Nephron progenitor cell (in vitro differentiated cells): ENCODE measurements at regions not wholly inside any gene's neighbourhood (a gene's known extent, or its start where the extent isn't known, plus 50 kb on each side); places are given as distances from the start of the nearest gene placed in this dataset.
"Not testable (repeated sequence)": the region's sequence is repeated elsewhere in the genome, so short reads cannot be mapped to it uniquely, and the experiment has no call there.

Experiments
- DNase-seq: peaks from one replicate; pipeline ENCODE4 v3.0.0; 2021
- H3K27ac Mint-ChIP-seq: 2 replicates; pipeline ENCODE4 v1.8.0; 2021; ENCODE audit warnings: mild to moderate bottlenecking, moderate library complexity, mixed read lengths
- H3K27me3 Mint-ChIP-seq: 2 replicates; pipeline ENCODE4 v1.8.0; 2021; ENCODE audit warnings: mild to moderate bottlenecking, low read depth, mixed read lengths; ENCODE audit not compliant: poor library complexity
- H3K36me3 Mint-ChIP-seq: 2 replicates; pipeline ENCODE4 v1.8.0; 2021; ENCODE audit warnings: low read depth, mixed read lengths
- H3K4me1 Mint-ChIP-seq: 2 replicates; pipeline ENCODE4 v1.8.0; 2021; ENCODE audit warnings: mixed read lengths
- H3K4me3 Mint-ChIP-seq: 2 replicates; pipeline ENCODE4 v1.8.0; 2021; ENCODE audit warnings: mild to moderate bottlenecking, moderate library complexity, mixed read lengths
- H3K9me3 Mint-ChIP-seq: 2 replicates; pipeline ENCODE4 v1.8.0; 2021; ENCODE audit warnings: mild to moderate bottlenecking, moderate library complexity, mixed read lengths
- TF ChIP-seq, protein P1 (sequence below): fragments of 200-600 bp; sonication (generic); IDR thresholded peaks from 2 replicates; pipeline ENCODE4 v1.5.0; 2021; ENCODE audit warnings: antibody characterized with exemption

DNA sequence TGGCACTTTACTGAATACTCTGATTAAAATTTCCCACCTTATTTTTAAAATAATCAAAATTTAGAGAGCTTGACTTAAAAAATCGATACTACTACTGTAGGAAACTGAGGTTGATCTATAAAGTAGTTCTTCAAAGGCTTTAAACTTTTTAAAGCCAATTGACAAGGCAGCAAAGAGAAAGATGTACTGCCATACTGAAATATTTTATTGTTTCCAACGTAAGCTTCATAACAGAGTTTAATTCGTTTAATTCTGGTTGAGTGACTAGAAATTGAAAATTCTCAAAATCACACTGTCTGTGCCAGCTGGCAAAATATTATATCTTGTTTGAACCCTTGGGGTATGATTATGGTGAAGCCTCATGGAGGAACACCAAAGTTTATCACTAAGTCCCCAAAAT is 207.6 kb downstream of the UNC5CL start:
- Mint-ChIP-seq H3K27me3 (peaks cover 13% of the 10 kb centered on the region), H3K9me3 (no peaks in the 10 kb centered on the region), H3K36me3 (no peaks in the 10 kb centered on the region), H3K4me3 (no peak overlapping the region), H3K4me1 (no peaks in the 10 kb centered on the region), H3K27ac (no peak overlapping the region)
- DNase-seq, result no peak
- TF ChIP-seq, protein P1, sequence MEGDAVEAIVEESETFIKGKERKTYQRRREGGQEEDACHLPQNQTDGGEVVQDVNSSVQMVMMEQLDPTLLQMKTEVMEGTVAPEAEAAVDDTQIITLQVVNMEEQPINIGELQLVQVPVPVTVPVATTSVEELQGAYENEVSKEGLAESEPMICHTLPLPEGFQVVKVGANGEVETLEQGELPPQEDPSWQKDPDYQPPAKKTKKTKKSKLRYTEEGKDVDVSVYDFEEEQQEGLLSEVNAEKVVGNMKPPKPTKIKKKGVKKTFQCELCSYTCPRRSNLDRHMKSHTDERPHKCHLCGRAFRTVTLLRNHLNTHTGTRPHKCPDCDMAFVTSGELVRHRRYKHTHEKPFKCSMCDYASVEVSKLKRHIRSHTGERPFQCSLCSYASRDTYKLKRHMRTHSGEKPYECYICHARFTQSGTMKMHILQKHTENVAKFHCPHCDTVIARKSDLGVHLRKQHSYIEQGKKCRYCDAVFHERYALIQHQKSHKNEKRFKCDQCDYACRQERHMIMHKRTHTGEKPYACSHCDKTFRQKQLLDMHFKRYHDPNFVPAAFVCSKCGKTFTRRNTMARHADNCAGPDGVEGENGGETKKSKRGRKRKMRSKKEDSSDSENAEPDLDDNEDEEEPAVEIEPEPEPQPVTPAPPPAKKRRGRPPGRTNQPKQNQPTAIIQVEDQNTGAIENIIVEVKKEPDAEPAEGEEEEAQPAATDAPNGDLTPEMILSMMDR, result no peak

DNA sequence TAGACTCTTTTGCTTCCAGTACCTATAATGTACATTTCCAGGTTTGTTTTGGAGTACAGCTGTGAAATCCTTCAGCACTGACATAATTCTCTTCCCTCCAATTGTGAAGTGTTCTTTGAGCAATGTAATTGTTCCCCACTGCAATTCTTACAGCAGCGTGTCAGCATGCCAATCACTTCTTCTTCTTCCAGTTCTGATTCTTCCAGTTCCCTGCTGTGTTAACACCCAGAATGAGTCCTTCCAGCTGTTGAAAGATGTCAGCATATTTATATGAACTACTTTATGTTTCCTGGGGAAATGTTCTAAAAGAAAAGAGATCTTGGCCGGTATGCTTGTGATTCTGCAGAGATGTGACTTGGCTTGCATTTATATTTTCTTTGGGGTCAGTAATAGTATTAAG is 213.9 kb downstream of the UNC5CL start:
- H3K4me1 Mint-ChIP-seq, result no peaks in the 10 kb centered on the region
- H3K27ac Mint-ChIP-seq, result no peak overlapping the region

DNA sequence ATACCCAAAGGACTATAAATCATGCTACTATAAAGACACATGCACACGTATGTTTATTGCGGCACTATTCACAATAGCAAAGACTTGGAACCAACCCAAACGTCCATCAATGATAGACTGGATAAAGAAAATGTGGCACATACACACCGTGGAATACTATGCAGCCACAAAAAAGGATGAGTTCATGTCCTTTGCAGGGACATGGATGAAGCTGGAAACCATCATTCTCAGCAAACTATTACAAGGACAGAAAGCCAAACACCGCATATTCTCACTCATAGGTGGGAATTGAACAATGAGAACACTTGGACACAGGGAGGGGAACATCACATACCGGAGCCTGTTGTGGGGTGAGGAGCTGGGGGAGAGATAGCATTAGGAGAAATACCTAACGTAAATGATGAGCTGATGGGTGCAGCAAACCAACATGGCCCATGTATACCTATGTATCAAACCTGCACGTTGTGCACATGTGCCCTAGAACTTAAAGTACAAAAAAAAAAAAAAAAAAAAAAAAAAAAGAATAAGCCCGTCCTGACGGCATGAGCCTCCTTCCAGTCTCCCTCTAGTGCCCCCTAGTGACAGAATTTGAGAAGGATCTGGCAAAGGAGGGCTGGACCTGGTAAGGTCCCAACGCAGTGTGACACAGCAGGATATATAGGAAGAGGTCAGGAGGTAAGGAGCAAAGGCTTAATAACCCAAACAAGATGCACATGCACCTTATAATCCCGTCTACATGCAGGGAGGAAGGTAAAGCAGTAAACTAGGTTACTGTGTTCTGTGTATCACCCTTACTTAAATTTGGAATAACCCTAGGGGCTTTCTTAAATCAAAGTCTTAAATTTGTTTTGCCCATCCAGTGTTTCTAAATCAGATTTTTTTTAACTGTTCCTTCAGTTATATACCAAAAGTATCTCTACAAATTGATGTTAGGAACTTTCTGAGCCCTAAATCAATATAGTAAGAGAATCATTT is 214.8 kb downstream of the UNC5CL start:
- H3K4me3 Mint-ChIP-seq, H3K27ac Mint-ChIP-seq, H3K9me3 Mint-ChIP-seq, H3K4me1 Mint-ChIP-seq, H3K36me3 Mint-ChIP-seq, H3K27me3 Mint-ChIP-seq: not testable (repeated sequence)
- TF ChIP-seq, protein P1, result peak; percentile 72
- DNase-seq, result peak; percentile 61

More for the DNA sequence above, 213.9 kb downstream of the UNC5CL start:
- Mint-ChIP-seq H3K27me3 (peaks cover 5% of the 10 kb centered on the region), H3K4me3 (no peak overlapping the region), H3K9me3 (no peaks in the 10 kb centered on the region), H3K36me3 (no peaks in the 10 kb centered on the region)
- TF ChIP-seq, protein P1, result no peak
- no peak for DNase-seq

DNA sequence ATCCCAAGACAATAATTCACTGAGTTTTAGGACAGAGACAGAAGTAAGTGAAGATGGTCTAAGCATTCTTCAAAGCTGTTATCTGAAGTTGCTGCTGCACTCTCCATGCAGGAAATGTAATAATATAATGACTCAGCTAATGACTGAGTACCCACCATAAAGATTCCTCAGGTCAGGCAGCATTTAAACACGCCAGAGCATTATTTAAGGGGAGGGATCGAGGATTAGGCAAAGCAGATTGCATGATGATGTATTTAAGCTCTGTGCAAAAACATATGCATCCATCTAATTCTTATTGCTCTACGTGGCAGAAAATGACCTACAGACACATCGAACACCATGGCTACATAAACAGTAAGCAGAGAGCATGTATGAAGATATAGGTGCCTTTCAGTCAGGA is 216.4 kb downstream of the UNC5CL start:
- Mint-ChIP-seq H3K36me3 (no peaks in the 10 kb centered on the region), H3K4me3 (no peak overlapping the region), H3K27ac (no peak overlapping the region), H3K9me3 (no peaks in the 10 kb centered on the region), H3K27me3 (peaks cover 3% of the 10 kb centered on the region), H3K4me1 (no peaks in the 10 kb centered on the region)
- TF ChIP-seq, protein P1, result no peak
- DNase-seq, result no peak

DNA sequence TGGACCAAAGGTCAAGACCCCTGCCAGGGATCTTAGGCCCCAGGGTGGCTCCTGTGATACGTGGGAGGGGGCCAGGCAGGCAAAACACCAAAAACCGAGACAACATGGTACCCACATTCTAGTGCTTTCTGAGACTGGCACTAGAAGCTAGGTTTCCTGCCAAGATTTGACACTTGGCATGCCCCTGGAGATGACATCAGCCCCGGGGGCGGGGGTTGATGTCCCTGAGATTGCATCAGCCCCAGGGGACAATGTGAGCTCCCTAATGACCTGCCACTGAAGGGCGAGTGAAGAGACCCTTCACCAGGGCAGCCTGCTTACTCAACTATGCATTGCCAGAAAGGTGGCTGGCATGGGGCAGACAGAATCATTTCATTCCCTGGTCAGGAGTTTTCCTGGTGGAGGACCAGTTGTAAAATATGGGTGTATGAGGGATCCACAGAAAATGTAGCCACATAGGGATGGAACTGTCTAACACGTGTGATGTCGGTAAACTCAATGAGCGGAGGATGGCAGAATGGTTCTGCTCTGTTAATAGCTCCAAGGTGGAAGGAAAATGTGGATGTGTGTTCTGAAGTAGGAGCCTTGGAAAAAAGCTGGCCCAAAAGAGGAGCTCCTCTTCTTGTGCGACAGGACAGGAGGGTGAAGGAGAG is 219.7 kb downstream of the UNC5CL start:
- no peaks in the 10 kb centered on the region for H3K9me3 Mint-ChIP-seq
- TF ChIP-seq, protein P1, result no peak
- no peak overlapping the region for H3K4me3 Mint-ChIP-seq
- H3K36me3 Mint-ChIP-seq, result no peaks in the 10 kb centered on the region
- H3K27me3 Mint-ChIP-seq, result peaks cover 6% of the 10 kb centered on the region
- no peaks in the 10 kb centered on the region for H3K4me1 Mint-ChIP-seq
- no peak overlapping the region for H3K27ac Mint-ChIP-seq
- DNase-seq, result no peak
